ENCODE measurements at regions not wholly inside any gene's neighbourhood (a gene's known extent, or its start where the extent isn't known, plus 50 kb on each side); places are given as distances from the start of the nearest gene placed in this dataset.

DNA sequence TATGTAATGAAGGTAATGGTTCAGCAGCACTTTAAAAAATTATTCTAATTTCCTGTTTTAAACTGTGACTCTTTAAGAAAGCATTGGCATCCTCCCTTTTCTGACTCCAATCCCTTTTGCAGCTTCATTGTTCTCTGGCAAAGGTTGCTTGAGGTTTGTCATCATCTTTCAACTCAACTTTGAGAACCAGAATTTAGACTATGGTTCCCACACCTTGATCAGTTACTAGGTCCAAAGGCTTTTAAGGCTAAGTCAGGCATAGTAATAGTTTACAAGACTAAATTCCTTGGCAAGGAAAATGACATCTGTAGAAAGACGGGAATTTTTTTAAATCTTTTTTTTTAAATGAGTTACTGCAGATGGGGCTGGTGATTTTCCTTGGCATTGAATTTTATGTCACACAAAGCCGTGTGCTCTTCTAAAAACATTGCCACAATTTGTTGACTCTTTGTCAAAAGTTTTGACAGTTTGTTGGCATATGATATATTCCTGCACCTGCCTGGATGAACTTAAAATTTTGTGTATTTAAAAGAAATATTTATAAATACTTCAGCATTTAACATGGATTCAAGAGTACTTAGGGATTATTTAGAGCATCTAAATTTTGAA lies 451.0 kb downstream of the MEIS1 start:
- no peak for DNase-seq (ENCODE audit: extremely low spot score)
- Histone ChIP-seq H3K27me3 (no peaks in the 10 kb centered on the region), H3K36me3 (no peaks in the 10 kb centered on the region), H3K27ac (replicated peaks in 1 of 4) (peak overlapping the region; percentile 32 to 50 (median 36)), H3K4me1 (peaks cover 0 to 47% (median 28%) of the 10 kb centered on the region in 4 donors), H3K4me3 (no peak overlapping the region), H3K9me3 (no peaks in the 10 kb centered on the region)
- TF ChIP-seq, protein P1, sequence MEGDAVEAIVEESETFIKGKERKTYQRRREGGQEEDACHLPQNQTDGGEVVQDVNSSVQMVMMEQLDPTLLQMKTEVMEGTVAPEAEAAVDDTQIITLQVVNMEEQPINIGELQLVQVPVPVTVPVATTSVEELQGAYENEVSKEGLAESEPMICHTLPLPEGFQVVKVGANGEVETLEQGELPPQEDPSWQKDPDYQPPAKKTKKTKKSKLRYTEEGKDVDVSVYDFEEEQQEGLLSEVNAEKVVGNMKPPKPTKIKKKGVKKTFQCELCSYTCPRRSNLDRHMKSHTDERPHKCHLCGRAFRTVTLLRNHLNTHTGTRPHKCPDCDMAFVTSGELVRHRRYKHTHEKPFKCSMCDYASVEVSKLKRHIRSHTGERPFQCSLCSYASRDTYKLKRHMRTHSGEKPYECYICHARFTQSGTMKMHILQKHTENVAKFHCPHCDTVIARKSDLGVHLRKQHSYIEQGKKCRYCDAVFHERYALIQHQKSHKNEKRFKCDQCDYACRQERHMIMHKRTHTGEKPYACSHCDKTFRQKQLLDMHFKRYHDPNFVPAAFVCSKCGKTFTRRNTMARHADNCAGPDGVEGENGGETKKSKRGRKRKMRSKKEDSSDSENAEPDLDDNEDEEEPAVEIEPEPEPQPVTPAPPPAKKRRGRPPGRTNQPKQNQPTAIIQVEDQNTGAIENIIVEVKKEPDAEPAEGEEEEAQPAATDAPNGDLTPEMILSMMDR (IDR thresholded peaks at IDR 0.05) = no peak
- TF ChIP-seq EP300 (IDR thresholded peaks at IDR 0.05) (no peak), POLR2AphosphoS5 (IDR thresholded peaks at IDR 0.05) (peak in 1 of 2 donors; percentile 46)
- 44% methylated on average over 2 of the region's 2 CpGs for WGBS
- intact Hi-C loops (cut with DNase I) = no loop called here

DNA sequence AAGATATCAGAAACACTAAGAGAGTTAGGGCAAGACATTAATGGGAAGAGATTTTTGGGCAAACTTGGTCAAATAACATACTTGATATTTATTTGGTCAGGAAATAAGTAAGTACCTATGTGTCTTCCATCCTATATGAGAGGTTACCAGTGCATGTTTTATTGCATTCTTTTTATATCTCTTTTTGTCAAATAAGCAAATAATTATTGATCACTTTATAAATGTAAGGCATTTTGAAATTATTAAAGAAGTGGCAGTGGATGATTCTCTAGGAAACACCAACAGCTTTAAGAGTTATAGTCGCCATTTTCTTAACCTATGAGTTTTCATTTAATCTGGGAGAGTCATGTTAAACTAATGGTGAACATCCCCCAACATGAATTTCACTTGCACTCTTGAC lies 453.3 kb downstream of the MEIS1 start:
- Histone ChIP-seq H3K4me1 (peaks cover 0 to 47% (median 28%) of the 10 kb centered on the region in 4 donors), H3K36me3 (no peaks in the 10 kb centered on the region), H3K27me3 (no peaks in the 10 kb centered on the region), H3K27ac (replicated peaks in 1 of 4) (peak overlapping the region in 3 of 4 donors; percentile 32 to 44 (median 37)), H3K9me3 (no peaks in the 10 kb centered on the region), H3K4me3 (no peak overlapping the region)
- TF ChIP-seq EP300 (IDR thresholded peaks at IDR 0.05) (no peak), POLR2AphosphoS5 (IDR thresholded peaks at IDR 0.05) (no peak), POLR2A (IDR thresholded peaks at IDR 0.05; ENCODE audit: low read depth) (no peak)
- TF ChIP-seq, protein P1 (IDR thresholded peaks at IDR 0.05) = no peak
- intact Hi-C loops (cut with DNase I) = no loop called here
- no peak for DNase-seq (ENCODE audit: extremely low spot score)
- WGBS = 97% methylated on average over 1 of the region's 1 CpG

DNA sequence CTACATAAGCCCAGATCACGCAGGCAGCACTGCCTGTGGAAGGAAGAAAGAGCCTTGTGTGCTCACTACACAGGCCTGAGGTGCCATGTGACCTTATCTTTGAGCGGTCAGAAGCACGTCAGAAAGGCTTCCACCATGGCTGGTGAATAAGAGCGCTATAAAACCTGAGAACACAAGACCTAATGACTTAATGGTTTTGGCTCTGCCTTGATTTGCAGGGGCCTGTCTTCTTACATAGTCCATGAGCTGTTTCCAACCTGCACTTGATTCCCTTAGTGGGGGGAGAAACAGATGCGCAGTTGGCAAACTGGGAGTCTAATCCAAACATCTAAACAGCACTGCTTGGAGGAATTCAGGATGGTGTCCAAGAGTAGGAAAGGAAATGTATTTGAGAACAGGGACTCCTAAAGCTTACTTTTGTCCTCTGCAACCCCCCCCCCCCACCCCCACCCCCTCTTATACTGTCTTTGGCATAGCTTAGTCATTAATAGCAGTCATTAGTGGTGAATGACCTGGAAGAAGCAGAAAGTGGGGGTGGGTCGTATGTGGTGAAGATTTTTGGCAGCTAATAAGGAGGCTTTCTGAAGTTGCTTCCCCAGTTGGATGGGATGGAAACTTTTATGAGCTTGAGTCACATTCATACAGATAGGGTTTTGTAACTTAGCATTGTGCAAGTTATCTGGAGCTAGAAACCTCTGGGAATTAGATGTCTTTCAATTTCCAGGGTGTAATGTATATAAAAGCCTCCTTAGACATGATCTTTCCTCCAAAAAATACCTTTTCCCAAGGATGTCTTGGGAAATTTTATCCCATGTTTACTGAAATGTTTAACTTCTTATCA lies 454.1 kb downstream of the MEIS1 start:
- peaks cover 0 to 47% (median 28%) of the 10 kb centered on the region in 4 donors for H3K4me1 ChIP-seq
- H3K9me3 ChIP-seq = no peaks in the 10 kb centered on the region
- WGBS = 54% methylated on average over 6 of the region's 6 CpGs
- H3K27me3 ChIP-seq = no peaks in the 10 kb centered on the region
- DNase-seq (ENCODE audit: extremely low spot score) = peak; percentile 91
- no peak overlapping the region for H3K4me3 ChIP-seq
- TF ChIP-seq EP300 (IDR thresholded peaks at IDR 0.05) = no peak
- TF ChIP-seq, protein P1 (IDR thresholded peaks at IDR 0.05) = no peak
- no peak for TF ChIP-seq POLR2A (IDR thresholded peaks at IDR 0.05; ENCODE audit: low read depth)
- peak; percentile 18 to 28 for TF ChIP-seq POLR2AphosphoS5 (IDR thresholded peaks at IDR 0.05)
- H3K27ac ChIP-seq (replicated peaks in 1 of 4) = peak overlapping the region in 3 of 4 donors; percentile 32 to 44 (median 37)
- no peaks in the 10 kb centered on the region for H3K36me3 ChIP-seq
- intact Hi-C loops (cut with DNase I) = no loop called here

DNA sequence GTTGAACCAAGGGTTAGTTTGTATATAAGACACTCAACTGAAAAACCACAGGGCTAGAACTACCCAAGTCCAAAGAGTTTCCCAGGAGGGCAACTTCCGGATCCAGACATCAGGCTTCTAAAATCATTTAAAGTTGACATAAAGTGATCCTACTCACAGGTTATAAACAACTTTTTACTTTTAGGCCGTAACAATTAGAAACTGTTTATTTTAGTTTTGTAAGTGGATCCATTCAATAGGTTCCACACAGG lies 454.6 kb downstream of the MEIS1 start:
- intact Hi-C loops (cut with DNase I) = no loop called here
- WGBS = 53% methylated on average over 2 of the region's 2 CpGs
- no peaks in the 10 kb centered on the region for H3K27me3 ChIP-seq
- H3K27ac ChIP-seq (replicated peaks in 1 of 4) = peak overlapping the region in 3 of 4 donors; percentile 32 to 44 (median 37)
- no peak overlapping the region for H3K4me3 ChIP-seq
- no peaks in the 10 kb centered on the region for H3K9me3 ChIP-seq
- TF ChIP-seq, protein P1 (IDR thresholded peaks at IDR 0.05) = no peak
- no peak for TF ChIP-seq POLR2AphosphoS5 (IDR thresholded peaks at IDR 0.05)
- H3K4me1 ChIP-seq = peaks cover 0 to 47% (median 28%) of the 10 kb centered on the region in 4 donors
- no peaks in the 10 kb centered on the region for H3K36me3 ChIP-seq
- no peak for DNase-seq (ENCODE audit: extremely low spot score)

All from esophagus muscularis mucosa (tissue), 4 donors.